Ovary (tissue), 3 donors: ENCODE measurements at regions not wholly inside any gene's neighbourhood (a gene's known extent, or its start where the extent isn't known, plus 50 kb on each side); places are given as distances from the start of the nearest gene placed in this dataset.
A peak's percentile ranks its signal among the peaks of the same experiment; 100 is the strongest.

ENCODE experiments used
- CTCF ChIP-seq, 3 donors: fragments of 450-650 bp in 2 of 3; fragments of 200-600 bp in 1 of 3; IDR thresholded peaks; one replicate each; pipeline versions ENCODE4 v1.5.1 to v1.8.0; 2016 to 2022; ENCODE audit warnings: antibody characterized with exemption in 3 of 3, mild to moderate bottlenecking in 1 of 3
- EP300 ChIP-seq: sonication (generic); formaldehyde crosslinking; IDR thresholded peaks from one replicate; pipeline ENCODE4 v1.6.1; 2017; ENCODE audit warnings: antibody characterized with exemption
- POLR2A ChIP-seq: fragments of 450-650 bp; IDR thresholded peaks from one replicate; pipeline ENCODE4 v1.6.1; 2017; ENCODE audit warnings: antibody characterized with exemption, mild to moderate bottlenecking, moderate library complexity
- donor health status: DM: no; HTN: no; CAD: no.

GRCh38 chrX:100512471-100512870, 72.3 kb upstream of the TNMD start:
- peak; percentile 14 to 51 (median 48) for TF ChIP-seq CTCF (IDR thresholded peaks at IDR 0.05)
- no peak for TF ChIP-seq POLR2A
- TF ChIP-seq EP300: no peak
